VCaP (cell line): ENCODE measurements at regions not wholly inside any gene's neighbourhood (a gene's known extent, or its start where the extent isn't known, plus 50 kb on each side); places are given as distances from the start of the nearest gene placed in this dataset.
"Not testable (repeated sequence)": the region's sequence is repeated elsewhere in the genome, so short reads cannot be mapped to it uniquely, and the experiment has no call there.

Experiments used
- H3K27ac ChIP-seq: fragments of 450-650 bp; 2 replicates; pipeline ENCODE4 v1.5.1; 2017
- CTCF ChIP-seq: fragments of 450-650 bp; conservative IDR thresholded peaks from 2 replicates; pipeline ENCODE4 v1.5.1; 2017; ENCODE audit warnings: mild to moderate bottlenecking, moderate library complexity

GRCh38 chr1:189620471-189620870 lies 857.2 kb downstream of the BRINP3 start:
- H3K27ac ChIP-seq, result no peak overlapping the region
- no peak for TF ChIP-seq CTCF

GRCh38 chr1:189623336-189623735 lies 854.3 kb downstream of the BRINP3 start:
- no peak overlapping the region for H3K27ac ChIP-seq
- no peak for TF ChIP-seq CTCF

- TF ChIP-seq CTCF, result no peak
- no peak overlapping the region for H3K27ac ChIP-seq
Measured at GRCh38 chr1:189627427-189627826, 850.2 kb downstream of the BRINP3 start.

- no peak for TF ChIP-seq CTCF
Measured at GRCh38 chr1:189628857-189629256, 848.8 kb downstream of the BRINP3 start.

GRCh38 chr1:189633658-189634057 lies 844.0 kb downstream of the BRINP3 start:
- no peak for TF ChIP-seq CTCF
- H3K27ac ChIP-seq, result no peak overlapping the region

More at GRCh38 chr1:189628857-189629256, 848.8 kb downstream of the BRINP3 start:
- H3K27ac ChIP-seq, result no peak overlapping the region

- no peak overlapping the region for H3K27ac ChIP-seq
Measured at GRCh38 chr1:189637041-189637440, 840.6 kb downstream of the BRINP3 start.

GRCh38 chr1:189644156-189644555 lies 833.5 kb downstream of the BRINP3 start:
- not testable (repeated sequence) for H3K27ac ChIP-seq

More at GRCh38 chr1:189637041-189637440, 840.6 kb downstream of the BRINP3 start:
- no peak for TF ChIP-seq CTCF

- no peak for TF ChIP-seq CTCF
- no peak overlapping the region for H3K27ac ChIP-seq
Measured at GRCh38 chr1:189644970-189645369, 832.7 kb downstream of the BRINP3 start.
